ENCODE measurements at regions not wholly inside any gene's neighbourhood (a gene's known extent, or its start where the extent isn't known, plus 50 kb on each side); places are given as distances from the start of the nearest gene placed in this dataset.

GRCh38 chr5:57568136-57568535, 85.5 kb upstream of the ACTBL2 start:
- Histone ChIP-seq H3K9me3 (ENCODE audit: control insufficient read depth, low read length) (no peaks in the 10 kb centered on the region), H3K4me1 (ENCODE audit: control insufficient read depth, insufficient read depth, low read length, poor library complexity, severe bottlenecking) (no peaks in the 10 kb centered on the region), H3K27ac (ENCODE audit: low read depth, low read length, severe bottlenecking) (no peak overlapping the region), H3K36me3 (ENCODE audit: control insufficient read depth, insufficient read depth, low read length) (no peaks in the 10 kb centered on the region), H3K4me3 (ENCODE audit: extremely low read depth, insufficient read depth, low read length, poor library complexity, severe bottlenecking) (no peak overlapping the region)
- no CpG with 5 or more reads among the region's 3 CpGs for WGBS, 2 experiments (ENCODE audit: insufficient coverage in 2 of 2)

- Histone ChIP-seq H3K36me3 (ENCODE audit: control insufficient read depth, insufficient read depth, low read length) (no peaks in the 10 kb centered on the region), H3K27ac (ENCODE audit: low read depth, low read length, severe bottlenecking) (peak overlapping the region; percentile 43), H3K9me3 (ENCODE audit: control insufficient read depth, low read length) (no peaks in the 10 kb centered on the region), H3K4me3 (ENCODE audit: extremely low read depth, insufficient read depth, low read length, poor library complexity, severe bottlenecking) (no peak overlapping the region), H3K4me1 (ENCODE audit: control insufficient read depth, insufficient read depth, low read length, poor library complexity, severe bottlenecking) (no peaks in the 10 kb centered on the region)
- WGBS, 2 experiments (ENCODE audit: insufficient coverage in 2 of 2), result 87 to 95% methylated on average over 4 to 5 of the region's 5 CpGs
These were observed 84.3 kb upstream of the ACTBL2 start for GRCh38 chr5:57566914-57567313.

DNA sequence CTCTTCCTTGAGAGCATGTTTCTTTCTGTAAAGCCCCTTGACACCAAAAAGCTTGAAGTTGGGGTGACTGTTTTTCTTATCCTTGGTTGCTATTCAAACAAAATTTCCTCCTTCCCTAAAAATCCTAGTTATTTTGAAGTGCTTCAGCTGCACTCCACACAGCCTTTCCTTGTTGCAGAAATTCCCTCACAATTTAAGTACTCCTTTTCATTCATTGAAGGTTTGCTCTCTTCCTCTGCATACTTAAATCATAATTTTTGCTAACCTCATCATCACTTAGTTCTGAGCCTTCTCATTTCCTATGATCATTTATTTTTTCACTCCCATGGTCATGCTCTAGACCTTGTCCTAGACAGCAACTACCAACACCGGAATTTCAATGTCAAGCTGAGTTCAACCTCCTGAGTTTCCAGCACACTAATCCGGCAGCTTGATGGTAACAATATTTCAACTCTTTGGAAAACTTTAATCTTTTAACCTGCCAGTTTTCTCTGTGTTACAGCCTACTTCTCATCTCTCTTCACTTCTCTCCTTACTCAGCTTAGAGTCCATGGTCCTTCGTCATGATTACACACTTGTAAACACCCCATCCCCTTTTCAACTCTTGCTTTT, 78.7 kb upstream of the ACTBL2 start:
- H3K27ac ChIP-seq (ENCODE audit: low read depth, low read length, severe bottlenecking), result no peak overlapping the region
- H3K36me3 ChIP-seq (ENCODE audit: control insufficient read depth, insufficient read depth, low read length), result no peaks in the 10 kb centered on the region
- no peak overlapping the region for H3K4me3 ChIP-seq (ENCODE audit: extremely low read depth, insufficient read depth, low read length, poor library complexity, severe bottlenecking)
- 95 to 98% methylated on average over 2 to 3 of the region's 3 CpGs for WGBS, 2 experiments (ENCODE audit: insufficient coverage in 2 of 2)
- H3K4me1 ChIP-seq (ENCODE audit: control insufficient read depth, insufficient read depth, low read length, poor library complexity, severe bottlenecking), result peaks cover 2% of the 10 kb centered on the region
- no peaks in the 10 kb centered on the region for H3K9me3 ChIP-seq (ENCODE audit: control insufficient read depth, low read length)

DNA sequence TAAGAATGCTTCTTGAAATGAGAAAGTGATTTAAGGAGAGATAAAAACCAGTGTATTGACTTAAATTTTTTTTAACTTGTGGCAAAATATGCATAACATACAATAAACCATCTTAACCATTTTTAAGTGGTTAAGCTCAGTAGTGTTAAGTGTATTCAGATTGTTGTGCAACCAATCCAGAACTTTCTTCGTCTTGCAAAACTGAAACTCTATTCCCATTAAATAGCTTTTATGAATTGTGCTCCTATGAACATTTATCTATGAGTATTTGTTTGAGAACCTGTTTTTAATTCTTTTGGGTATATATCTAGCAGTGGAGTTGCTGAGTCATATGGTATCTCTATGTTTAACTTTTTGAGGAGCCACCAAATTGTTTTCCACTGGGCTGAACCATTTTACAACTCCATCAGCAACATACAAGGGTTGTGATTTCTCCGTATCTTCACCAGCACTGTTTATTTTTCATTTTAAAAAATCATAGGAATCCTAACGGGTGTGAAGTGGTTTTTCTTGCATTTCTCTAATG, 76.6 kb upstream of the ACTBL2 start:
- Histone ChIP-seq H3K4me3 (ENCODE audit: extremely low read depth, insufficient read depth, low read length, poor library complexity, severe bottlenecking) (no peak overlapping the region), H3K27ac (ENCODE audit: low read depth, low read length, severe bottlenecking) (no peak overlapping the region), H3K36me3 (ENCODE audit: control insufficient read depth, insufficient read depth, low read length) (no peaks in the 10 kb centered on the region), H3K4me1 (ENCODE audit: control insufficient read depth, insufficient read depth, low read length, poor library complexity, severe bottlenecking) (peaks cover 2% of the 10 kb centered on the region), H3K9me3 (ENCODE audit: control insufficient read depth, low read length) (no peaks in the 10 kb centered on the region)
- WGBS, 2 experiments (ENCODE audit: insufficient coverage in 2 of 2), result no CpG with 5 or more reads among the region's 3 CpGs

GRCh38 chr5:57552033-57552432, 69.4 kb upstream of the ACTBL2 start:
- no peak overlapping the region for H3K27ac ChIP-seq (ENCODE audit: low read depth, low read length, severe bottlenecking)
- 86 to 92% methylated on average over 1 to 3 of the region's 3 CpGs for WGBS, 2 experiments (ENCODE audit: insufficient coverage in 2 of 2)

DNA sequence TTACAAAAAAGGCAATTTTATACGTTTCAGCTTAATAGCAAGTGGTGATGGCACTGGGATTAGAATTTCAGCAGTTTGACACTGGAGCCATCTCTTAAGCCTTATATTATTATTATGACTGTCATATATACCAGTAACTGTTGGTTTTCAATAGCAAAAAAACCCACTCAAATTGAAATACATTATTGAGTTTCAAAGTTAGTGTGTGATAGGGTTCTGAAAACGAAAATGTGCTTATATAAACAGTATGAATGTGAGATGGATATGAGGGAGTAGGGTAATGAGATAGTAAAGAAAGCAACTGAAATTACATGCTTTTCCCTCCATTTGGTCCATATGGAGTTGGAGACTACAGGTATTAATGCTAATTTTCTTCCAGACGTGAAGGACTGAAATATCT, 68.6 kb upstream of the ACTBL2 start:
- no peak overlapping the region for H3K27ac ChIP-seq (ENCODE audit: low read depth, low read length, severe bottlenecking)

More at GRCh38 chr5:57552033-57552432, 69.4 kb upstream of the ACTBL2 start:
- Histone ChIP-seq H3K36me3 (ENCODE audit: control insufficient read depth, insufficient read depth, low read length) (no peaks in the 10 kb centered on the region), H3K9me3 (ENCODE audit: control insufficient read depth, low read length) (no peaks in the 10 kb centered on the region), H3K4me1 (ENCODE audit: control insufficient read depth, insufficient read depth, low read length, poor library complexity, severe bottlenecking) (no peaks in the 10 kb centered on the region), H3K4me3 (ENCODE audit: extremely low read depth, insufficient read depth, low read length, poor library complexity, severe bottlenecking) (no peak overlapping the region)

GRCh38 chr5:57550132-57550531, 67.5 kb upstream of the ACTBL2 start:
- Histone ChIP-seq H3K4me1 (ENCODE audit: control insufficient read depth, insufficient read depth, low read length, poor library complexity, severe bottlenecking) (no peaks in the 10 kb centered on the region), H3K27ac (ENCODE audit: low read depth, low read length, severe bottlenecking) (no peak overlapping the region), H3K9me3 (ENCODE audit: control insufficient read depth, low read length) (no peaks in the 10 kb centered on the region), H3K4me3 (ENCODE audit: extremely low read depth, insufficient read depth, low read length, poor library complexity, severe bottlenecking) (no peak overlapping the region), H3K36me3 (ENCODE audit: control insufficient read depth, insufficient read depth, low read length) (no peaks in the 10 kb centered on the region)
- 85 to 88% methylated on average over 2 to 5 of the region's 6 CpGs for WGBS, 2 experiments (ENCODE audit: insufficient coverage in 2 of 2)

More for the DNA sequence above, 68.6 kb upstream of the ACTBL2 start:
- Histone ChIP-seq H3K9me3 (ENCODE audit: control insufficient read depth, low read length) (no peaks in the 10 kb centered on the region), H3K36me3 (ENCODE audit: control insufficient read depth, insufficient read depth, low read length) (no peaks in the 10 kb centered on the region), H3K4me1 (ENCODE audit: control insufficient read depth, insufficient read depth, low read length, poor library complexity, severe bottlenecking) (no peaks in the 10 kb centered on the region), H3K4me3 (ENCODE audit: extremely low read depth, insufficient read depth, low read length, poor library complexity, severe bottlenecking) (no peak overlapping the region)
- 83% methylated on average over 1 of the region's 3 CpGs; no CpG with 5 or more reads in 1 of the 2 experiments for WGBS, 2 experiments (ENCODE audit: insufficient coverage in 2 of 2)

- Histone ChIP-seq H3K36me3 (ENCODE audit: control insufficient read depth, insufficient read depth, low read length) (no peaks in the 10 kb centered on the region), H3K4me3 (ENCODE audit: extremely low read depth, insufficient read depth, low read length, poor library complexity, severe bottlenecking) (no peak overlapping the region), H3K4me1 (ENCODE audit: control insufficient read depth, insufficient read depth, low read length, poor library complexity, severe bottlenecking) (no peaks in the 10 kb centered on the region), H3K9me3 (ENCODE audit: control insufficient read depth, low read length) (no peaks in the 10 kb centered on the region), H3K27ac (ENCODE audit: low read depth, low read length, severe bottlenecking) (no peak overlapping the region)
These were observed 67.0 kb upstream of the ACTBL2 start for GRCh38 chr5:57549566-57549965.

DNA sequence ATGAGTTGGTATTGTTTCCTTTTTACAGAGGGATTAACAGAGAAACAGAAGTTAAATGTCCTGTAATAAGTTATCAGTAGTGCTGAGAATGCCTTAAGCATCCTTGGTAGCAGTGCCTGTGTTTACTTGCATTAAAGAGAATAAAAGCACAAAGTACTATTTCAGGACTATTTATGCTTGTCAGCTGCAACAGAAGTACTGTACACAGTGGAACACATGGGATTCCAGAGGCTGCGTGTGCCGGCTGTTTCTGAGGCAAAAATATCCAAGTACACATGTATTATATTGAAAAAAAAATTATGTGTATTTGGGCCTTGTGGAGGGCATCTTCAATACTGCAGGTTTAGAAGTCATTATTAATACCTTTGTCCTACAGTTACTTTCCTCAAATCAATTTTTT, 58.2 kb upstream of the ACTBL2 start:
- Histone ChIP-seq H3K27ac (ENCODE audit: low read depth, low read length, severe bottlenecking) (no peak overlapping the region), H3K4me3 (ENCODE audit: extremely low read depth, insufficient read depth, low read length, poor library complexity, severe bottlenecking) (no peak overlapping the region), H3K4me1 (ENCODE audit: control insufficient read depth, insufficient read depth, low read length, poor library complexity, severe bottlenecking) (no peaks in the 10 kb centered on the region), H3K36me3 (ENCODE audit: control insufficient read depth, insufficient read depth, low read length) (no peaks in the 10 kb centered on the region), H3K9me3 (ENCODE audit: control insufficient read depth, low read length) (no peaks in the 10 kb centered on the region)
- WGBS, 2 experiments (ENCODE audit: insufficient coverage in 2 of 2), result no CpG with 5 or more reads among the region's 2 CpGs

DNA sequence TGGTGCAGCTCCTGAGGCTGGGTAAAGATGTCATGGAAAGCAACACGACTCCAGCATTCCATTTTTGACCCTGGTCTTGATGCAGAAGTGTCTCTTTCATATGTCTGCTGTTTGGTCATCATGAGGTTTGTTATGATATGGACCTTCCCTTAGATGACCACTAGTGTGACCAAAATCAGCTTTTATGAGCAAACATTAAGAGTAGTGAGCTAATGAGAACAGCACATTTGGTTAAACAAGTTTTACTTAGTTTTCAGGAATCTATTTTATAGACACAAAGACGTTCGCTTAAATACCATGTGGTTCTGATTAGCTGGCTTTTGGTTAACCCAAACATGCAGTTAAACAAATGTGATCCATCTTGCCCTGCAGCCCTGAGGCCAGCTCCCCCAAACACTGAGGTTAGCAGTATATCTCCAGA, 56.7 kb upstream of the ACTBL2 start:
- no peaks in the 10 kb centered on the region for H3K9me3 ChIP-seq (ENCODE audit: control insufficient read depth, low read length)
- no peak overlapping the region for H3K27ac ChIP-seq (ENCODE audit: low read depth, low read length, severe bottlenecking)
- 100% methylated on average over 2 of the region's 3 CpGs for WGBS, 2 experiments (ENCODE audit: insufficient coverage in 2 of 2)
- no peaks in the 10 kb centered on the region for H3K36me3 ChIP-seq (ENCODE audit: control insufficient read depth, insufficient read depth, low read length)
- H3K4me3 ChIP-seq (ENCODE audit: extremely low read depth, insufficient read depth, low read length, poor library complexity, severe bottlenecking), result no peak overlapping the region
- H3K4me1 ChIP-seq (ENCODE audit: control insufficient read depth, insufficient read depth, low read length, poor library complexity, severe bottlenecking), result no peaks in the 10 kb centered on the region

DNA sequence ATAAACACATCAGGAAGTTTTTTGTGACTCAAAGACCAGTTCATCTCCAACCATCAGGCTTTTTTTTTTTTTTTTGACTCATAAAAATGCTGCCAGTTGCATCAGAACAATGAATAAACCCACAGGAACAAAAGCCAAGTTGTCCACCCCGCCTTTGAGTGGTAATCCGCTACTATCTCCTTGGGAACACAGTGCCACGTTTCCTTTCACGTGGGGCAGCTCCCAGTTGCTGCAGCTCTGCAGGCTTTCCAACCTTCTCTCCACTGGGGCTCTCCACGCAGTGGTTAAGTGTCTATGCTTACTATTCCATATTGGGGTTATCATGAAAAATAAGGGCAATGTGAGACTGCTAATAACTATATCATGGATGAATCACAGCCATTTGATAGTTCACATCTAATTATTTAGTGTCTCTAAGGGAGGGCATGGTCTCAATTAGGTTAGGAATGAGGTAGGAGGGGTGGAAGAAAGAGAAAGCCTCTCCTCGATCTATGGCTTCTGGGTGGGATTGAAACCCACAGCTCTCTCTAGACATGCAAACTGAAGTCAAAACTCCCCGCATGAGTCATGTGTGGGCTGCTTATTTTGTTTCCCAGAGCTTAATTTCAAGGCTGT, 55.8 kb upstream of the ACTBL2 start:
- 77 to 91% methylated on average over 4 to 5 of the region's 7 CpGs for WGBS, 2 experiments (ENCODE audit: insufficient coverage in 2 of 2)
- Histone ChIP-seq H3K27ac (ENCODE audit: low read depth, low read length, severe bottlenecking) (no peak overlapping the region), H3K36me3 (ENCODE audit: control insufficient read depth, insufficient read depth, low read length) (no peaks in the 10 kb centered on the region), H3K9me3 (ENCODE audit: control insufficient read depth, low read length) (no peaks in the 10 kb centered on the region), H3K4me1 (ENCODE audit: control insufficient read depth, insufficient read depth, low read length, poor library complexity, severe bottlenecking) (no peaks in the 10 kb centered on the region), H3K4me3 (ENCODE audit: extremely low read depth, insufficient read depth, low read length, poor library complexity, severe bottlenecking) (no peak overlapping the region)

Data from mesodermal cell (in vitro differentiated cells).